Natural killer cell (primary cell): ENCODE measurements at regions not wholly inside any gene's neighbourhood (a gene's known extent, or its start where the extent isn't known, plus 50 kb on each side); places are given as distances from the start of the nearest gene placed in this dataset.

Experiments
- ATAC-seq, 3 donors: fragments of 150-1000 bp in 2 of 3; fragments of 200-7000 bp in 1 of 3; cut with Tn5 transposase; 1 replicate in 1 of 3; 2 replicates in 2 of 3; pipeline ENCODE4 v1.10.0; 2021; ENCODE audit warnings: mild to moderate bottlenecking in 2 of 3, moderate library complexity in 2 of 3
- DNase-seq, 2 donors: peaks; one replicate each; pipeline versions ENCODE4 v3.0.0 to v3.0.0-alpha.2; 2013 to 2021; ENCODE audit warnings: mixed read lengths in 1 of 2
- H3K27ac ChIP-seq: one replicate; pipeline ENCODE4 v1.5.1; 2013; ENCODE audit warnings: mild to moderate bottlenecking, low read length
- H3K27me3 ChIP-seq: one replicate; pipeline ENCODE4 v1.6.1; 2013; ENCODE audit warnings: low read length; ENCODE audit not compliant: control insufficient read depth, insufficient read depth
- H3K36me3 ChIP-seq: one replicate; pipeline ENCODE4 v1.6.1; 2013; ENCODE audit warnings: low read length; ENCODE audit not compliant: control insufficient read depth, insufficient read depth
- H3K4me1 ChIP-seq: one replicate; pipeline ENCODE4 v1.6.1; 2013; ENCODE audit warnings: low read length; ENCODE audit not compliant: control insufficient read depth, insufficient read depth
- H3K4me3 ChIP-seq: one replicate; pipeline ENCODE4 v1.5.1; 2013; ENCODE audit warnings: low read length
- H3K9me3 ChIP-seq: one replicate; pipeline ENCODE4 v1.6.1; 2013; ENCODE audit warnings: low read length; ENCODE audit not compliant: control insufficient read depth, insufficient read depth
- H3K27ac Mint-ChIP-seq, 2 donors: one replicate each; pipeline ENCODE4 v1.8.0; 2022; ENCODE audit warnings: mild to moderate bottlenecking in 2 of 2, mixed read lengths in 2 of 2, moderate library complexity in 1 of 2
- H3K27me3 Mint-ChIP-seq, 2 donors: one replicate each; pipeline ENCODE4 v1.8.0; 2022; ENCODE audit warnings: low read depth in 2 of 2, mixed read lengths in 2 of 2
- H3K36me3 Mint-ChIP-seq: one replicate; pipeline ENCODE4 v1.8.0; 2022; ENCODE audit warnings: mixed read lengths
- H3K4me1 Mint-ChIP-seq, 2 donors: one replicate each; pipeline ENCODE4 v1.8.0; 2022; ENCODE audit warnings: mixed read lengths in 2 of 2
- H3K4me3 Mint-ChIP-seq: one replicate; pipeline ENCODE4 v1.8.0; 2022; ENCODE audit warnings: mild to moderate bottlenecking, moderate library complexity, mixed read lengths
- H3K9me3 Mint-ChIP-seq, 2 donors: one replicate each; pipeline ENCODE4 v1.8.0; 2022; ENCODE audit warnings: mixed read lengths in 2 of 2
- WGBS: methylation state at CpG from one replicate; pipeline ENCODE4 v1.1.7; 2013; ENCODE audit warnings: missing lambda C conversion rate; ENCODE audit not compliant: insufficient coverage; 5-methylcytosine and 5-hydroxymethylcytosine counted together
- intact Hi-C: fragments of 100-400 bp; cut with micrococcal nuclease; formaldehyde crosslinking; loops from one replicate; pipeline ENCODE4 v1.14.2; 2022
- TF ChIP-seq, protein P1 (sequence below): fragments of 200-600 bp; IDR thresholded peaks from one replicate; pipeline ENCODE4 v1.8.0; 2022; ENCODE audit warnings: antibody characterized with exemption

DNA sequence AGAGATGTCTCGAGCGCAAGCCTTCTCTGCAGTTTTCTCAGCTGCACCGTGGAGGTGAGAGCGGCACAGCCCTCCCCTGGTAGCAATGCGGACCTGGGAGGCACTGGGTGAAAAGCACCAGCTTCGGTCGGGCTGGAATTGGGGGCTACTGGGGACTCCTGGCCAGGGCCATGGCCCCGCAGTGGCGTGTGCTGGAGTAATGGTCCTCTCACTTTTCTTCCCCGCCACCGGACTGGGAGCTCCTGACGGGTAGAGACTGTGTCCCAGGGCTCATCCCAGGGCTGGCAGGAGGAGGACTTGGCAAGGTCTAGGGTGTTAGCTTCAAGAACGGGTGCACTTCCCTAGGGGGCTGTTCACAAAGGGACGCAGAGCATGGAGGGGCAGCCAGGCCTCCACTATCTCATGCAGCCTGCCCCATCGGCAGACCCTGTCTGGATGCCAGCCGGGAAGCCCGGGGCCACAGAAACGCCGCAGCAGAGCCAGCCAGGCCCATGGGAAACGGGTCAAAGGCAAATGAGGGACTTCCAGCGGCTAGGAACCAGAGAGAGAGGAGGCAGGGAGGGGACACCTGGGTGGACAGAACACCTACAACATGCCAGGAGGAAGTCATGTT, 92.6 kb upstream of the MVB12B start:
- Histone ChIP-seq H3K27me3 (no peaks in the 10 kb centered on the region), H3K36me3 (no peaks in the 10 kb centered on the region), H3K27ac (no peak overlapping the region), H3K9me3 (no peaks in the 10 kb centered on the region), H3K4me1 (no peaks in the 10 kb centered on the region), H3K4me3 (no peak overlapping the region)
- H3K4me1 Mint-ChIP-seq = no peaks in the 10 kb centered on the region
- DNase-seq (no peak), ATAC-seq (no peak)
- TF ChIP-seq, protein P1, sequence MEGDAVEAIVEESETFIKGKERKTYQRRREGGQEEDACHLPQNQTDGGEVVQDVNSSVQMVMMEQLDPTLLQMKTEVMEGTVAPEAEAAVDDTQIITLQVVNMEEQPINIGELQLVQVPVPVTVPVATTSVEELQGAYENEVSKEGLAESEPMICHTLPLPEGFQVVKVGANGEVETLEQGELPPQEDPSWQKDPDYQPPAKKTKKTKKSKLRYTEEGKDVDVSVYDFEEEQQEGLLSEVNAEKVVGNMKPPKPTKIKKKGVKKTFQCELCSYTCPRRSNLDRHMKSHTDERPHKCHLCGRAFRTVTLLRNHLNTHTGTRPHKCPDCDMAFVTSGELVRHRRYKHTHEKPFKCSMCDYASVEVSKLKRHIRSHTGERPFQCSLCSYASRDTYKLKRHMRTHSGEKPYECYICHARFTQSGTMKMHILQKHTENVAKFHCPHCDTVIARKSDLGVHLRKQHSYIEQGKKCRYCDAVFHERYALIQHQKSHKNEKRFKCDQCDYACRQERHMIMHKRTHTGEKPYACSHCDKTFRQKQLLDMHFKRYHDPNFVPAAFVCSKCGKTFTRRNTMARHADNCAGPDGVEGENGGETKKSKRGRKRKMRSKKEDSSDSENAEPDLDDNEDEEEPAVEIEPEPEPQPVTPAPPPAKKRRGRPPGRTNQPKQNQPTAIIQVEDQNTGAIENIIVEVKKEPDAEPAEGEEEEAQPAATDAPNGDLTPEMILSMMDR = no peak
- H3K9me3 Mint-ChIP-seq = no peaks in the 10 kb centered on the region
- intact Hi-C loops = no loop called here
- peaks cover 8 to 16% of the 10 kb centered on the region in 2 donors for H3K27me3 Mint-ChIP-seq
- 93% methylated on average over 21 of the region's 21 CpGs for WGBS
- H3K4me3 Mint-ChIP-seq = no peak overlapping the region
- H3K27ac Mint-ChIP-seq = no peak overlapping the region
- H3K36me3 Mint-ChIP-seq = no peaks in the 10 kb centered on the region

DNA sequence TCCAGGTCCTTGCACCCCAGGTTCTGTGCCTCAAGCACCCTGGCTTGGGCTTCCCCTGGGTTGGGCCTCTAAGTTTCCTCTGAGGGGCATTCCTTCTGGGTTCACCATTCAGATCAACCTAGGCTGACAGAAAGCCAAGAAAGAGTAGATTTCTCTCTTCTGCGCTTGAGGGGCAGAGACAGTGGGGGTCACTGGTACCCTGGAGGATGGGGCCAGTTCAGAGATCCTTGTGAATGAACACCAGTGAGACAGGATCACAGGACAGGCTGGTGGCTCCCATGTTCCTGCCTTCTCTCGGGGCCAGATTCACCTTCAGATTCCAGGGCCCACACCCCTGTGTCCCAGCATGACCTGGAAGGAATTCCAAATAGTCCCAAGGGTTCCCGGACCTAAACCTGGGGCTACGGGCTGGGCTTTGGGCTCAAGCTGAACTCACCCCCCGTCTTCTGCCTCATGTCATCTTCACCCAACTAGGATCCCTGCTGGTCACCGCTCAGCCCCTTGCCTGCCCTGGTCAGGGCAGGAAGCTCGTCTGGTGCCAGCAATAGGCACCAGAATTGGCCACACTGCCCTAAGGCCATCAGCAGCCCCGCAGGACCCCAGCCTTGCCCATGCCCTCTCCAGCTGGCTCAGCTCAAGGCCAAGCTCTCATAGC, 91.8 kb upstream of the MVB12B start:
- H3K36me3 ChIP-seq = no peaks in the 10 kb centered on the region
- Mint-ChIP-seq H3K36me3 (no peaks in the 10 kb centered on the region), H3K9me3 (no peaks in the 10 kb centered on the region), H3K27ac (no peak overlapping the region), H3K27me3 (peaks cover 8 to 12% of the 10 kb centered on the region in 2 donors), H3K4me3 (no peak overlapping the region), H3K4me1 (no peaks in the 10 kb centered on the region)
- no peak overlapping the region for H3K4me3 ChIP-seq
- H3K9me3 ChIP-seq = no peaks in the 10 kb centered on the region
- ATAC-seq (no peak), DNase-seq (no peak)
- no peaks in the 10 kb centered on the region for H3K27me3 ChIP-seq
- TF ChIP-seq, protein P1 = no peak
- WGBS = 90% methylated on average over 8 of the region's 8 CpGs
- no peak overlapping the region for H3K27ac ChIP-seq
- H3K4me1 ChIP-seq = no peaks in the 10 kb centered on the region
- intact Hi-C loops = no loop called here

DNA sequence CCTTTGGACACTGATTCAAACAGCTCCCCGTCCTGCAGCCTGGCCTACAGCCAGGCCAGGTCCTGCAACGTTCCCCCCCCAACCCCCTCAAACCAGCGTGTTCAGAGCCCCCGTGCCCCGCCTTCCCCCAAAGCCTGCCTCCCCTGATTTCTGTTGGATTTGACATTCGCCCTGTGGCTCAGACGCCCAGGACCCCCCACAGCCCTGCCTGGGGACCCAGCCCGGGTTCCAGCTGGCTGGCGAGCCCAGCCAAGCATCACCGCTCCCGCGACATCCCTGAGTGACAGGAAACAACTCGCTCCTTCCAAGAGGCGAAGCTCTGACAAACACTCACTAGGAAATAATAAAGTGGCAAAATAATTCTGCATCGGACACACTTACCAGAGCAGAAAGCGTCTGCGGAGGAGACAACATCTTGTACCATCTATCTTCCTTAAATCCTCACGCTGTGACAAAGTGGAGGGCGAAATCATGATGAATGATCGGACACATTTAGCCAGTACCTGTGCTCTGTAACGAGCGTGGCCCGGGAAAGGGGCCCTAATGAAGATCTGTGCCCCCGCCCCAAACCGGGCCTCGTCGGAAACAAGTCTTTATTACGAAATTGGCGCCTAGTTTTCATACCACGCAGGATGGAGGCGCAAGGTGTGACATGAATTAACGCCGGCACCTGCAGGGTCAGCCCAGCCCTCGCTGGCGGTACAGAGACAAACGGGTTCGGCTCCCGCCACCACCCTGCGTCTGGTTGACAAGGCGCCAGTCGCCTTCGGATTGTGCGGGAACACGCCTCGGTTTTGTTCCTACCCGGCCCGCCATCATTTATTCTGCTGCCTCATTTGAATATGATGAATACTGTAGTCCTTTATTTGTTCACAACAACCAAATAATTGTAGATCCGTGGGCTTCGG, 91.0 kb upstream of the MVB12B start:
- Histone ChIP-seq H3K4me3 (no peak overlapping the region), H3K9me3 (no peaks in the 10 kb centered on the region), H3K27ac (no peak overlapping the region), H3K4me1 (no peaks in the 10 kb centered on the region), H3K36me3 (no peaks in the 10 kb centered on the region), H3K27me3 (no peaks in the 10 kb centered on the region)
- intact Hi-C loops = no loop called here
- H3K9me3 Mint-ChIP-seq = no peaks in the 10 kb centered on the region
- peaks cover 8 to 15% of the 10 kb centered on the region in 2 donors for H3K27me3 Mint-ChIP-seq
- ATAC-seq (no peak), DNase-seq (no peak)
- H3K36me3 Mint-ChIP-seq = no peaks in the 10 kb centered on the region
- H3K4me1 Mint-ChIP-seq = no peaks in the 10 kb centered on the region
- no peak overlapping the region for H3K4me3 Mint-ChIP-seq
- TF ChIP-seq, protein P1 = no peak
- WGBS = 91% methylated on average over 47 of the region's 49 CpGs
- no peak overlapping the region for H3K27ac Mint-ChIP-seq
